HG02678 (cell line): ENCODE measurements at regions not wholly inside any gene's neighbourhood (a gene's known extent, or its start where the extent isn't known, plus 50 kb on each side); places are given as distances from the start of the nearest gene placed in this dataset.

Experiments
- ATAC-seq: cut with Tn5 transposase; IDR thresholded peaks from one replicate; pipeline ENCODE4 v1.9.1; 2021; ENCODE audit warnings: mild to moderate bottlenecking, moderate library complexity; ENCODE audit not compliant: unreplicated experiment

DNA sequence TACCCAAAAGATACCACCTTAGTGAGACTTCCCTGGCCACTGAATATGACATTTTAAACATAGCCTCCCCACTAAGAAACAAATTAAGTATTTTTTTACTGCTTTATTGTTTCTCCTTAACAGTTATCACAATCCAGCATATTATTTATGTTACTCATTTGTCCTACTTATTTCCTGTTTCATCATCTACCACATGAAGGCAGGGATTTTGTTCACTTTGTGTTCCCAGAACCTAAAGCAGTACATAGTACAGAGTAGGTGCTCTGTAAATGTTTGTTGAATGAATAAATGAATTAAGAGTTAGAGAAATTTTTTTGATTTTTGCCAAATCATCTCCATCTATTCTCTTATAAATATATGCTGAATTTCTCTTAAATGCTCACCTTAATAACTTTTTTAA is 318.4 kb upstream of the GIMD1 start:
- ATAC-seq = no peak

DNA sequence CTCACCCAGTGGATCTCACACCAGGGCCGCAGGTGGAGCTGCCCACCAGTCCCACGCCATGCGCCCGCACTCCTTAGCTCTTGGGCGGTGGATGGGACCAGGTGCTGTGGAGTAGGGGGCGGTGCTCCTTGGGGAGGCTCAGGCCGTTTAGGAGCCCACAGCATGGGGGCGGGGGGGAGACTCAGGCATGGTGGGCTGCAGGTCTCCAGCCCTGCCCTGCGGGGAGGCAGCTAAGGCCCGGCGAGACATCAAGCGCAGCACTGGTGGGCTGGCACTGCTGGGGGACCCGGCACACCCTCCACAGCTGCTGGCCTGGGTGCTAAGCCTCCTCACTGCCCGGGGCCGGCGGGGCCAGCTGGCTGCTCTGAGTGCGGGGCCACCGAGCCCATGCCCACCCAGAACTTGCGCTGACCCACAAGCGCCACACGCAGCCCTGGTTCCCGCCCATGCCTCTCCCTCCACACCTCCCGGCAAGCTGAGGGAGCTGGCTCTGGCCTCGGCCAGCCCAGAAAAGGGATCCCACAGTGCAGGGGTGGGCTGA is 312.9 kb upstream of the GIMD1 start:
- no peak for ATAC-seq

DNA sequence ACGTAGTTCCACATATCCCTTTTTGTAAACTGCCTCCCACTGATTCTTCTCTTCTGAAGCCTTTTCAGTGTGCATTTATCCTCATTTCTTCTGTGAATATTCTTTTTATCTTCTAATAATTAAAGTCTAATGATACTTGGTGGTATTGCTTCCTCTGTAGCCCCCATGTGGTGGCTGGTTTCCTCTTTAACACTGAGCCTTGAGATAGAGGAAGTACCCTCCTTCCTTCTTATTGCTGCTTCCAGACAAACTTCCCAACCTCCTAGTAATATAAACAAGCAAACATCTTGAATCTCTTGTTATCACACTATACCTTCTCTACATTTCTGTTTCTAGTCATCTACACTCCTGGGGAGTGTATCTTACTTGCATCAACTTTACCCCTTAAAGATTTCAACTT is 310.5 kb upstream of the GIMD1 start:
- no peak for ATAC-seq

DNA sequence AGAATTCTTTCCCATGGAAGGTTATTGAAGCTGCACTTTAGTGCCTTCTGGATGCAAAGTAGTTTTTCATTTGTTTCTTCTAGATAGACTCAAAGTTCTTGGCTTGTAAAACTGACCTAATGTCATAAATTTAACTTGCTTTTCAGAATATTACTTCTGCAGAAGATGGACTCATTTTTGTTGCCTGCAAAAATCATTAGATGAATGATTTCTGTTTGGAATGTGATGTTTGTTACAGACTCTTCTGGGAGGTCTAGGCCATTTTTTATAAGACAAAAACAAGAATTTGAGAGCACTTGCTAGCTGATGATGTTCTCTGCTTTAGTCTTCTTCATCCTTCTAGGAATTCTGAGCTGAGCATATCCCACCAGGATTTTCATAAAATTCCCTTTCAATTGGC is 308.6 kb upstream of the GIMD1 start:
- no peak for ATAC-seq

DNA sequence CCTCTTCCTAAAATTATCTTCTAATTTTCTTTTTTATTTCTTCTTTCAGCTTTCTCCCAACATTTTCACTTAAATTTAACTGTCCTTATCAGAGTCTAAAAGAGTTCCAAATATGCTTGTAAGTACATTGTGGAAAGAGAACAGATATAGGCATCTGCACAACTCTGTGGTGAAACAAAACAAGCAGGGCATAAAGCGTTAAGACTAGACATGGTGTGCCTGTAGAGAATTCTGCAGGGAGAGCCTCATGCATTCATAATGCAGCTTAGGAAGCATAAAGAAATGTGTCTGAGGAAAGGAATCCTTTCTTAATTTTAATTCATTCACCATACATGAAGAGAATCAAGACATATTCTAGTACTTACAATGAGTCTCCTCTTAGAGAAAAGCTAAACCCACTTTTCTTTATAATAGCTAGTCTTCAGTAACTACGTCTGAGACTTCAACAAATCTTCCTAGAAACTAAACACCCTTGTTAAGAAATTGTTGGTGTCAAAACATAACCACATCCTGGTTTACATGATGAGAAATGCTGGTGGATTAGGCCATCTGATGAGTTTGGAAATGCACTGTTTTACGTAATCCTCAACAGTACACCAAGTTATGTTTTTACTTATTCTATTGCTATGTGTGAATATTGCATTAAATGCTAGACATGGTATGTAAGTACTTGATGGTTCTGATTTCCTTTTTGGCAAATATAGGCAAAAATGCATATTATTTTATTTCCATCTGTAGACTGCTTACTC is 307.8 kb upstream of the GIMD1 start:
- no peak for ATAC-seq

DNA sequence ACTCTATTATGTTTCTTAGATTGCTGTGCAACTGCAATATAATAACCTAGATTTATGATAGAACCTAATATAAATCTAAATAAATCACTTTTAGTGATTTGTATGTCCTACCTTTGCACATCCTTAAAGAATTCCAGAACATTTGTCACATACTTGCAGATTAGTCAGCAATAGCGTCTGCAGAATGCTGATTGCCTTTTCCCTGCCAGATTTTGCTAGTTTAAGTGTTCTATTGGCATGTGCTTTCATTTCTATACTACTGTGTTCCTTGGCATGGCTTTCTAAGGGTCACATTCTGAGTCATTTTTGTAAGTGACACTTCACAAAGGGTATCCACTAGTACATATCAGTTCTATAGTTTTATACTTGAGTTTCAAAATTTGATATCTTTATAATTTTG is 303.1 kb upstream of the GIMD1 start:
- no peak for ATAC-seq

DNA sequence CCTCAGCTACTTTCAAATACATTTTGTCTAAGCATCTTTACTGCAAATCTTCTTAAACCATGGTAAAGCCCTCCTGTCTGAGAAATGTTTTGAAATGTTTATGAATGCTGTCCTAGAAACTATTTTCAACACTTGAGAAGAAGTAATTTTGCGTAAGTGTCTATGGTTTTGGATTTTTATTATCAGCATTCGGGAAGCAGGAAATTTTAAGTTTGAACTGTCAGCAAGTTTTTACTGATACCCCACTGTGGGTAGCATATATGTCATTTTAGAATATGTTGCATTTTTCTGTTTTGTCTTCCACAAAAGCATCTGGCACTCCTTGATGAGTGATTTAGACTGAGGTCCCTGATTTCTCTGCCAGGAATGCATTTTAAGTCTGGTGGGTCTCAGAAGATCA is 302.4 kb upstream of the GIMD1 start:
- no peak for ATAC-seq

DNA sequence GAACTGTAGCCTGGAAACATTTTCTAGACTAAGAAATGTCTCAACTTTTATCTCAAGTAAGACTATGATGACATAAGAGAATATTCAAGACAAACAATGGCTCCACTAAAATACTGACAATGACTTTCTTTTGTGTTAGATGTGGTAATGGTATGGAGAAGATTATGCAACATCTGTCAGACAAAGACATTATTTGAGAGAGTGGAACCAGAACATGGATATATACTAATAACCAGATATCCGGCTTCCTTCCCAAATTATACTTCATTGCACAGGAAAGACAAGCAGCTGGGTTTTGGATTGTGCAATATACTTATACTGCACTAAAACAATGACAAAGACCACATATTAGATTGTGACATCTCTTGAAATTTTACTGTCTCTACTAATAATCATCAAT is 290.8 kb upstream of the GIMD1 start:
- ATAC-seq = no peak

DNA sequence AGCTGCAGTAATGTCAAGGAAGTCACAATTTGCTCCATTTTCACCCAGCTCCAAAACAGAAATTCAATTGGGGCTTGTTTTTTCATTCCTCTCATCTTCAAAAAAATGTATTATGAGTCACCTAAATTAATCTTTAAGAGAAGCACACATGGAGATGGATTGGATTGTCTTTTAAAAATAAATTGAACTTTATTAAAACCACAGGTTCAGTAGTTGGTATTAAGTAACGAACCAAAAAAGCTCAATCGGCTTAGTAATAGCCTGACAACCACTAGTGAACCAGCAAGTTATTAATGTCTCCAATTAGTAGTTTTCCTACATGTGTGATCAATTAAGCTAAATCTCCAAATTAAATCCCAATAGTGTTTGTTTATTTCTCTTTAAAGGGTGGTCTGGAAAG is 283.5 kb upstream of the GIMD1 start:
- ATAC-seq = no peak

DNA sequence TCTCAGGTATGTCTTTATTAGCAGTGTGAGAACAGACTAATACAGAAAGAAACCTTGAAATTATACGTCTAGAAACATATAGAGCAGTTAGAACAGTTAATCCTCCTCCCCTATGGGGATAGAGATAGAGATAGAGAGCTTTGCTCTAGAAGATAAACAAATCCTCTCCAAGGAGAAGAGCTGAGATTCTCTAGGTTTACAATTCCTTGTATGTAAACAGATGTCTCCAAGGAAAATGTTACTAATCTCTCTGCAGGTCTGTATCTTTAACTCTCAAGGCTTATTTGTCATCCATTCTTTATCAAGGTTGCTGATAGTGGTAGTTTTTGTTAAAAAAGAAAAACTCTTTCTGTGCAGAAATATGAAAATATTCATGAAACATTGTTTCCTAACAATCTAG is 282.1 kb upstream of the GIMD1 start:
- ATAC-seq = no peak

DNA sequence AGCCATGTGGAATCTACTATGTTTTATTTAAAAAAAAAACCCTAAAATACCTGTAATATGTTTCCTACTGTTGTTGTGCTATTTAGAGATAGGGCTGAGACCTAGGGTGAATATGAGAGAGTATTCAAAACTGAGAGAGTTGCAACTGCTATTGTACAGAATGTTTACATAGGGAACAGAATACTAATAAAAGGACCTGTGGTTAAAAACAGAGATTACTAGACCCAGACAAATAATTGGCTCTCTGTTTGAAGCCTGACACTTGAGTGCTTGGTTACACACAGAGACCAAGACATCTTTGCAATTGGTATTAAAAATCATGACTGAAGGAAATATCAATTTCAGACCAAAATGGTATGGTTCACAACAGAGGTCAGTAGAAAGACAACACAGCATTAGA is 278.9 kb upstream of the GIMD1 start:
- no peak for ATAC-seq

DNA sequence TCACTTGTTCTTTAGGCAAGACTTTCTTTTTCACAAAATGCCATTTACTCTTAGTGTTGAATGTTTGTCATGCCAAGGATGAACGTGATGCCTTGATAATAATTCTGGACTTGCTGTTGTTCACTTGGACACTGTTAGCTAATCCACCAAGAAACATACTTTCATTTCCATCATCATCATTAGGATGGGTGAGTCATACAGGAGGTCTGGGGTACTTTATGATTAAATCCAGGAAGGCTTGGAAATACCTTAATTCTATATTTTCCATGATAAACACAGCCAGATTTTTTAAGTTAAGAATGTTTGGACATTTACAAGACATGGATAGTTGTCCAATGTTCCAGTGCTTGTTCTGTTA is 260.7 kb upstream of the GIMD1 start:
- no peak for ATAC-seq

DNA sequence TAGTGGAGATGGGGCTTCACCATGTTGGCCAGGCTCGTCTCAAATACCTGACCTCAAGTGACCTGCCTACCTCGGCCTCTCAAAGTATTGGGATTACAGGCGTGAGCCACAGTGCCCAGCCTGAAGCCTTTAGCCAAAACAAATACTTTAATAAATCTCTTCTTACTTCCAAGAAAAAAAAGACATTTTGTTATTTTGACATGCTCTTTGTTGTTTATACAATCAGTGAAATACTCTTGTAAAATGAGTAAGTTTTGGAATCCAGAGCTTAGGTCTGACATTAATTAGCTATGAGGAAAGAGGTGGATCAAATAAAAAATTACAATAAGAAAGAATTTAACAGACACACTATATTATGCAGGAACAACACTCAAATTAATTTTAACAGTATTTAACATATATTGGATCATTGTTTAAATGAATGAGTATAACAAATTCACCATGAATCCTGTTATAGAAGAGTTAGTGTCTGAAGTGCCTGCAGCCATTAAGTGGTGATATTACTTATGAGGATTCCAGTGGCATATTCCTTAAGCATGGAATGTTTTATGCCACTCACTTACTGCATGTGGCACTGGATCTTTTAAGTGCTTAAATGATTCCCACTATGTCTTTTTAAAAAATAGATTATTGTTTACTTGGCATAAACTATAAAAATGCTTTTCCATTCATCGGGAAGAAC is 260.1 kb upstream of the GIMD1 start:
- ATAC-seq = no peak

DNA sequence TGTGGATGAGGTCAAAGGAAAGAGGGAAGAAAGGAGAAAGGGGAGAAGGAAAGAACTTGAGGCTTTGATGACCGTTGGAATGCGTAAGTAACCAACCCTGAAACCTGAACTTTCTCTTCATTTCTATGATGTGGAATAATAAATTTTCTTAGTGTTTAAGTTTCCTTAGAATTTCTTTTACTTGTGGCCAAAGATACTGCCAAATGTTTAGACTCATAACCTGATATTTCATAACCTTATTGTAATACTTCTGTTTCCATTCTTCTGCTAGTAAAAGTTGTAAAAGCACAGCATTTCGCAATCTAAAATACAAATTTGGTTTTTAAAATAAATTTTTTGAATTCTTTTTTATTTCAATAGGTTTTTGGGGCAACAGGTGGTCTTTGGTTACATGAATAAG is 258.5 kb upstream of the GIMD1 start:
- ATAC-seq = no peak

DNA sequence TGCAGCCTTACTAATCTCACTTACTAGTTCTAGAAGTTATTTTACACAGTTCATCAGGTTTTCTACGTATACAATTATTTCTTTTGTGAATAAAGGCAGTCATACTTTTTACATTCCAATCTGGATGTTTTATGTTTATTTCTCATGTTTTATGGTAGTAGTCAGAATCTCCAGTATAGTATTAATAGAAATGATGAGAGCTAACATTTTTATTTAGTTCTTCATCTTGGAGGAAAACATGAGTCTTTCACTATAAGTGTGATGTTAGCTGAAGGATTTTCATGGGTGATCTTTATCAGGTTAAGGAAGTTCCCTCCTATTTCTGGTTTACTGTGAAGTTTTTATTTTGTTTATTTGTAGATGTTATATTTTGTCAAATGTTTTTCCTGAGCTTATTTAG is 256.1 kb upstream of the GIMD1 start:
- no peak for ATAC-seq

DNA sequence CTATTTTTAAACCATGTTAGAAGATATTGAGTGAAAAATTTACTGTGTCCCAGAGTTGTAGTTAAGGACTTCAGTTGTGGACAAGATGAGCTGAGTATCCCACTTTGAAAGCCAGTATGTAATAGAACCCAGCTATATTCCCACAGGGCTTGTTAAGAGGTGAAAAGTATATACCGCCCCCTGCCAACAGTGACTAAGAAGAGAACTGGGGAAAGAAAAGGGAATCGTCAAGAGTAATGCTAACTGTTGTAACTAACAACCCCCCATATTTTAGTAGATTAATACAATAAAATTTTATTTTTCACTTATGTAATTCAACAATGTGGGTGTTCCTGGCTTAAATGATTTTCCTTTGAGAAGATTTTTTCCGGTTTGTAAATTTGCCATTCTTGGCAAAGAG is 250.4 kb upstream of the GIMD1 start:
- ATAC-seq = no peak

DNA sequence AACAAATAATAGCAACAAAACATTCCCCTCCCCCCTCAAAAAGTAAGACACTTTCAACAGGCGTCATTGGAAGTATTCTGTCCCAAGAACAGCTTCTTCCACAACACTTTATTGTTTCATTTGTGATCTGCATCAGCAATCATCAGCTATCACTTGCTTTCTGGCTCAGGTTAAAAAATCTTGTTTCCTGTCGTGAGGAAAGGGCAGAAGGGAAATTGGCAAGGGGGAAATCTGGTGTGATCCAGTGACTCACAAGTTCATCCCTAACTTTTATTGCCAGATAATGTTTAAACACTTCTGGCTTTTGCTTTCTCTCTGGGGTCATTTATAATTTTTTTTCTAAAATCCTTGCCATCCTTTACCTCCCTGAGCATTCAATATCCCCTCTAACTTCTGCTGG is 247.4 kb upstream of the GIMD1 start:
- no peak for ATAC-seq

DNA sequence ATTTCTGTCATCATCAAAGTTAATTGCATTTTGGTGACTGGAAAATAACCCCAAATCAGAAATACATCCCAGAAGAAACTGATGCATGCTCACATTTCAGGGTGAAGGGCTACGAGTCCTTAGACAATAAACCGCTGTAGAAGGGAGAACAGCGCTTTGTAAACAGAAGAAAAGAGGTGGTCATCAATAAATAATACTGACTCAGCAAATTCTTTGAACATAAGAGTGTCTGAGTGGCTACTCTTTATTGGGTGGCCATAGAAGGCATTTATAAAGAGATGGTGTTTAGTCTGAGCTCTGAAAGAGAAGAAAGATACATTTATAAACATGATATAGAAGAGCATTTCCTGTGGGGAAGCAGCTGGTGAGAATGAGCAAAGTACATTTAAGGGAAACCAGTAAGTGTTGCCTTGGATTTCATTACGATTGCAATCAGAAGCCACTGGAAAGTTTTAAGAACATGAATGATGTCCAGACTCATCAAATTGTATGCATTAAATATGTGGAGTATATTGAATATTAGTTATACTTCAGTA is 246.9 kb upstream of the GIMD1 start:
- no peak for ATAC-seq

DNA sequence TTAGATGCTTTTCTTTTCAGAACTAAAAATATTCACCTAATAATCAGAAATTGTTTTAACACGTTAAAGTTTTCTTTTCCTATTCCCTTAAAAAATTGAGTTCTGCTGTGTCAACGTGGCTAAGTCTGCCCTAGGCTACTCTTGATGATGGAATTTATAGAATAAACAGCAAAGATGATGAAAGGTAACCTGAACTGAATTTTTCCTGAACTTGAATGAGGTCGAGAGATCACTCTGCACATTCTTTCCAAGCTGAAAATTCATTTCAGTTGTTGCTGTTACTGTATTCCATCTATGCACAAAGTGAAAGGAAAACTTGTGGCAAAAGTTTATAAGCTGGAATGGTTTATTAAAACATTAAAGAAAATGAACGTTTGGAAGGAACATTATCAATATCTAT is 245.9 kb upstream of the GIMD1 start:
- no peak for ATAC-seq

DNA sequence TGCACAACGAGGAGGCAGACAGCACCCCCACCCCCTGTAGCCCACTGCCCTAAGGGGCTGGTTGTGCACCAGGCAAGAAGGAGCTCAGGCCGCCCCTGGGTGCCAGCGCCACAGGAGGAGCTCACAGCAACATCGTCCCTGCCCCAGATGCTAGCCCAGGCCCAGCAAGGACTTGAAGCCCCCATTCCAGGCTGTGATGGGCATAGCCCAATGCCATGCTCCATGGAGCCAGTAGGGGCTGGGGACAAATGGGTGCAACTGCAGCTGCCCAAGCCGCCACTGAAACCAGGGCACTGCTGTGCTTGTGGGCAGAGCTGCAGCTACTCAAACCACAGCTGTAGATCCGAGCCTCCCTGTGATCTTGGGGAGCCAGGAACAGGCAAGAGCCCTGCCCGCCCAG is 241.3 kb upstream of the GIMD1 start:
- no peak for ATAC-seq

DNA sequence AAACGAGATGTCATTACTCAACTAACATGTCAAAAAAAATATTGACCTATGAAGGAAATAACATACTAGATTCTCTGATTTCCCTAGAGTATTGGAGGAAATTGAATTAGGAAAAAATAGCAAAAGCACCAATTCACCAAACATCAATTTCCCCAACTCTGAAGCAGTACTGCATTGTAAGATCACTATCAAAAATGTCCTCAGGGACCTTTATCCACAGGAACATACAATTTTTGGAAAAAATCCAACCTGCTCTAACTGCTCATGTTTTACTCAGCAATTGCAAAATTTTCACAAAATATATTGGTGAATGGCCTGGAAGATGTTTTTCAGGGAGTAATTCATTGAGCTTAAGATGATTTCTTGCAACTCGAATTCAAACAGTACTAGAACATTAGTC is 239.0 kb upstream of the GIMD1 start:
- ATAC-seq = no peak

DNA sequence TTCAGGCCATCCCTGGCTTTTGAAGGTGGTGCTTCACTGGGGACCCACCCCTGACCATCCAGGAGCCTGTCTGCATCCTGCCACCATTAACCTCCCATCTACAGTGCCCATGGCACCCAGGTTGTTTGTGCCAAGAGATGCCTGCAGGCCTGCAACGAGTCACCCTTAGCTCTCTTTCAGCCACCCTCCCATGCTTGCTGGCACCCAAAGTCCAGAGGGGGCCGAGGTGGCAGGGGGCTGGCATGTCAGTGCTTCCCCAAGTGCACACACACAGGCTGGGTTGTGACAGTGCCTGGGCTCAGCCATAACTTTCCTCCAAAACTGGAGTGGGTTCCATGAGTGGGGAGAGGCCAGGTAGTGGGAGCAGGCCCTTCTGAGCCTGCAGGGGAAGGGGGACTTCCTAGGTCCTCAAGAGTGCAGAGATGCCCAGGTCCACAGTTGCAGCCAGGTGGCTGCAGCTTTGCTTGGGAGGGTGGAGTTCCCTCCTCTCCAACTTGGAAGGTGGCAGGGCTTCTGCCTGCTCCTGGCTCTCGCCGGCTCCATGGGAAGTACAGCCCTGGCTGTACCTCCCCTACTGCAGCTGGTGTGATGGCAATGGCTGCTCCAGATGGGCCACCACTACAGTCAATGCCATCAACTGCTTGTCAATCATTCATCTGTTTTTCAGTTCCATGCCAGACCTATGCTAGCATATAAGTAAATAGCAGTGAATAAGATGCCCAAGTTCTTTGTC is 235.9 kb upstream of the GIMD1 start:
- ATAC-seq = no peak
